HEK293 (cell line): ENCODE measurements at regions not wholly inside any gene's neighbourhood (a gene's known extent, or its start where the extent isn't known, plus 50 kb on each side); places are given as distances from the start of the nearest gene placed in this dataset.

ENCODE experiments used
- CTCF ChIA-PET: fragments of 350-600 bp; formaldehyde crosslinking; extraction: SDS; loops from one replicate; lab custom pipeline; 2021; ENCODE audit warnings: antibody characterized with exemption; lab: Yijun Ruan, JAX
- POLR2A ChIA-PET: fragments of 300-600 bp; formaldehyde crosslinking; extraction: SDS; loops from one replicate; lab custom pipeline; 2020; ENCODE audit warnings: antibody characterized with exemption, inconsistent platforms; lab: Yijun Ruan, JAX
- H3K27ac ChIP-seq: fragments of 200-500 bp; sonication (Bioruptor generic); 2 replicates; pipeline ENCODE4 v1.5.1; 2014; ENCODE audit warnings: low read depth, low read length, control low read depth, inconsistent platforms; ENCODE audit errors: extremely low read depth
- H3K36me3 ChIP-seq, 2 experiments: fragments of 200-500 bp in 1 of 2; sonication (Bioruptor generic) in 1 of 2; 1 replicate in 1 of 2; 2 replicates in 1 of 2; pipeline ENCODE4 v1.5.1; 2014 to 2017; ENCODE audit warnings: inconsistent platforms in 2 of 2, low read length in 2 of 2; ENCODE audit not compliant: control insufficient read depth in 2 of 2, insufficient read depth in 1 of 2
- H3K4me1 ChIP-seq: fragments of 200-500 bp; sonication (Bioruptor generic); 2 replicates; pipeline ENCODE4 v1.5.1; 2014; ENCODE audit warnings: mild to moderate bottlenecking, low read length, inconsistent platforms; ENCODE audit not compliant: control insufficient read depth, insufficient read depth
- H3K4me3 ChIP-seq: 2 replicates; pipeline ENCODE4 v1.5.1; 2011; ENCODE audit warnings: low read depth, mild to moderate bottlenecking, control low read depth, low read length, moderate library complexity
- H3K9me3 ChIP-seq: fragments of 200-500 bp; sonication (Bioruptor generic); 2 replicates; pipeline ENCODE4 v1.5.1; 2014; ENCODE audit warnings: low read depth, low read length, inconsistent platforms; ENCODE audit not compliant: control insufficient read depth, insufficient read depth
- EGR2 ChIP-seq: fragments of 450-650 bp; formaldehyde crosslinking; IDR thresholded peaks from 2 replicates; pipeline ENCODE4 v1.5.1; 2016; ENCODE audit warnings: low read depth, missing biosample characterization, missing genetic modification characterization
- WT1 ChIP-seq: fragments of 450-650 bp; formaldehyde crosslinking; IDR thresholded peaks from 2 replicates; pipeline ENCODE4 v1.5.1; 2016; ENCODE audit warnings: missing biosample characterization, missing genetic modification characterization
- YY2 ChIP-seq: fragments of 450-650 bp; formaldehyde crosslinking; IDR thresholded peaks from 2 replicates; pipeline ENCODE4 v1.5.1; 2016; ENCODE audit warnings: missing biosample characterization, missing genetic modification characterization
- ZBTB8A ChIP-seq: fragments of 450-650 bp; formaldehyde crosslinking; IDR thresholded peaks from 2 replicates; pipeline ENCODE4 v1.5.1; 2016; ENCODE audit warnings: missing biosample characterization, missing genetic modification characterization
- ZNF140 ChIP-seq: fragments of 450-650 bp; formaldehyde crosslinking; IDR thresholded peaks from 2 replicates; pipeline ENCODE4 v1.5.1; 2016; ENCODE audit warnings: missing biosample characterization, missing genetic modification characterization
- ZNF155 ChIP-seq: fragments of 450-650 bp; formaldehyde crosslinking; IDR thresholded peaks from 2 replicates; pipeline ENCODE4 v1.5.1; 2016; ENCODE audit warnings: missing biosample characterization, missing genetic modification characterization
- ZNF23 ChIP-seq: fragments of 450-650 bp; formaldehyde crosslinking; IDR thresholded peaks from 2 replicates; pipeline ENCODE4 v1.5.1; 2016; ENCODE audit warnings: missing biosample characterization, missing genetic modification characterization, borderline replicate concordance
- ZNF239 ChIP-seq: fragments of 450-650 bp; formaldehyde crosslinking; IDR thresholded peaks from 2 replicates; pipeline ENCODE4 v1.5.1; 2016; ENCODE audit warnings: missing biosample characterization, missing genetic modification characterization
- ZNF324 ChIP-seq: fragments of 450-650 bp; formaldehyde crosslinking; IDR thresholded peaks from 2 replicates; pipeline ENCODE4 v1.5.1; 2016; ENCODE audit warnings: missing biosample characterization, missing genetic modification characterization
- ZNF335 ChIP-seq: fragments of 450-650 bp; formaldehyde crosslinking; conservative IDR thresholded peaks from 2 replicates; pipeline ENCODE4 v1.5.1; 2016; ENCODE audit warnings: missing biosample characterization, missing genetic modification characterization
- ZNF37A ChIP-seq: fragments of 450-650 bp; IDR thresholded peaks from 2 replicates; pipeline ENCODE4 v1.5.1; 2018; ENCODE audit warnings: missing biosample characterization, missing genetic modification characterization
- ZNF404 ChIP-seq: fragments of 450-650 bp; formaldehyde crosslinking; IDR thresholded peaks from 2 replicates; pipeline ENCODE4 v1.5.1; 2017; ENCODE audit warnings: missing biosample characterization, missing genetic modification characterization
- ZNF426 ChIP-seq: fragments of 450-650 bp; formaldehyde crosslinking; IDR thresholded peaks from 2 replicates; pipeline ENCODE4 v1.5.1; 2017; ENCODE audit warnings: missing biosample characterization, missing genetic modification characterization, mild to moderate bottlenecking, inconsistent platforms, moderate library complexity
- ZNF623 ChIP-seq: fragments of 450-650 bp; formaldehyde crosslinking; IDR thresholded peaks from 2 replicates; pipeline ENCODE4 v1.5.1; 2016; ENCODE audit warnings: missing biosample characterization, missing genetic modification characterization
- ZNF791 ChIP-seq: fragments of 450-650 bp; formaldehyde crosslinking; IDR thresholded peaks from 2 replicates; pipeline ENCODE4 v1.5.1; 2016; ENCODE audit warnings: missing biosample characterization, missing genetic modification characterization
- ZSCAN23 ChIP-seq: fragments of 450-650 bp; formaldehyde crosslinking; IDR thresholded peaks from 2 replicates; pipeline ENCODE4 v1.5.1; 2016; ENCODE audit warnings: missing biosample characterization, missing genetic modification characterization
- TF ChIP-seq, protein P1 (sequence below): fragments of 450-650 bp; formaldehyde crosslinking; IDR thresholded peaks from 2 replicates; pipeline ENCODE4 v1.5.1; 2016; ENCODE audit warnings: missing biosample characterization, missing genetic modification characterization
- TF ChIP-seq, protein P2 (sequence below): fragments of 450-650 bp; formaldehyde crosslinking; conservative IDR thresholded peaks from 2 replicates; pipeline ENCODE4 v1.5.1; 2016; ENCODE audit warnings: low read depth, missing biosample characterization, missing genetic modification characterization
- TF ChIP-seq, protein P3 (sequence below): fragments of 450-650 bp; formaldehyde crosslinking; IDR thresholded peaks from 2 replicates; pipeline ENCODE4 v1.5.1; 2016; ENCODE audit warnings: missing biosample characterization, missing genetic modification characterization
- TF ChIP-seq, protein P4 (sequence below): fragments of 450-650 bp; formaldehyde crosslinking; IDR thresholded peaks from 2 replicates; pipeline ENCODE4 v1.5.1; 2016; ENCODE audit warnings: missing biosample characterization, missing genetic modification characterization
- TF ChIP-seq, protein P5 (sequence below): fragments of 450-650 bp; formaldehyde crosslinking; IDR thresholded peaks from 2 replicates; pipeline ENCODE4 v1.5.1; 2016; ENCODE audit warnings: missing biosample characterization, missing genetic modification characterization

DNA sequence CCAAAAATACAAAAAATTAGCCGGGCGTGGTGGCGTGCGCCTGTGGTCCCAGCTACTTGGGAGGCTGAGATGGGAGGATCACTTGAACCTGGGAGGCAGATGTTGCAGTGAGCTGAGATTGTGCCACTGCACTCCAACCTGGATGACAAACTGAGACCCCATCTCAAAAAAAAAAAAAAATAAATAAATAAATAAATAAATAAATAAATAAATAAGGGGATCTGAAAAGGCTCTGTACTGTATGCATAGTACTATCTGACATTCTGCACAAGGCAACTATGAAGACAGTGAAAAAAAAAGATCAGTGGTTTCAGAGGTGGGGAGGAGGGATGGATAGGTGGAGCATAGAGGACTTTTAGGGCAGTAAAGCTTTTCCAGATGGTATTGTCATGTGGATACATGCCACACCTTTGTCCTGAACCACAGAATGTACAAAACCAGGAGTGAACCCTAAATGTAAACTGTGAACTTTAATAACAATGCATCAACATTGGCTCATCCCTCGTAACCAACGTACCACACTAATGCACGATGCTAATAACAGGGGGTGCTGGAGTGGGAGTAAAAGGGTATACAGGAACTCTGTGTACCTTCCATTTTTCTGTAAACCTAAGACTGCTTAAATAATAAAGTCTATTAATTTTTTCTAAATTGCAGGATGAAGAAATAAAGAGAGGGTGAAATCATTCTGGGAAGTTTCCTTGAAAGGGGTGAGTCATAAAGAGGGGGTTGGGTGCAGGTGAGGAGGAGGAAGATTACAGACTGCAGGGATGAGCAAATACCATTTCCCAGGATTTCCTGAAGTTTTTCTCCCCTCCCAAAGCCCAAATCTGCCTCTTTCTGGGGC, 155.8 kb upstream of the SDK2 start (continued):
- TF ChIP-seq, protein P1, sequence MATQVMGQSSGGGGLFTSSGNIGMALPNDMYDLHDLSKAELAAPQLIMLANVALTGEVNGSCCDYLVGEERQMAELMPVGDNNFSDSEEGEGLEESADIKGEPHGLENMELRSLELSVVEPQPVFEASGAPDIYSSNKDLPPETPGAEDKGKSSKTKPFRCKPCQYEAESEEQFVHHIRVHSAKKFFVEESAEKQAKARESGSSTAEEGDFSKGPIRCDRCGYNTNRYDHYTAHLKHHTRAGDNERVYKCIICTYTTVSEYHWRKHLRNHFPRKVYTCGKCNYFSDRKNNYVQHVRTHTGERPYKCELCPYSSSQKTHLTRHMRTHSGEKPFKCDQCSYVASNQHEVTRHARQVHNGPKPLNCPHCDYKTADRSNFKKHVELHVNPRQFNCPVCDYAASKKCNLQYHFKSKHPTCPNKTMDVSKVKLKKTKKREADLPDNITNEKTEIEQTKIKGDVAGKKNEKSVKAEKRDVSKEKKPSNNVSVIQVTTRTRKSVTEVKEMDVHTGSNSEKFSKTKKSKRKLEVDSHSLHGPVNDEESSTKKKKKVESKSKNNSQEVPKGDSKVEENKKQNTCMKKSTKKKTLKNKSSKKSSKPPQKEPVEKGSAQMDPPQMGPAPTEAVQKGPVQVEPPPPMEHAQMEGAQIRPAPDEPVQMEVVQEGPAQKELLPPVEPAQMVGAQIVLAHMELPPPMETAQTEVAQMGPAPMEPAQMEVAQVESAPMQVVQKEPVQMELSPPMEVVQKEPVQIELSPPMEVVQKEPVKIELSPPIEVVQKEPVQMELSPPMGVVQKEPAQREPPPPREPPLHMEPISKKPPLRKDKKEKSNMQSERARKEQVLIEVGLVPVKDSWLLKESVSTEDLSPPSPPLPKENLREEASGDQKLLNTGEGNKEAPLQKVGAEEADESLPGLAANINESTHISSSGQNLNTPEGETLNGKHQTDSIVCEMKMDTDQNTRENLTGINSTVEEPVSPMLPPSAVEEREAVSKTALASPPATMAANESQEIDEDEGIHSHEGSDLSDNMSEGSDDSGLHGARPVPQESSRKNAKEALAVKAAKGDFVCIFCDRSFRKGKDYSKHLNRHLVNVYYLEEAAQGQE = 0 out of 2 replicates have a peak, but pooled peaks have one; percentile 31
- peak; percentile 62 for TF ChIP-seq ZNF623
- no peak for TF ChIP-seq ZNF155 (tag by site-specific recombination)
- 0 out of 2 replicates have a peak, but pooled peaks have one; percentile 24 for TF ChIP-seq ZNF791 (tag by site-specific recombination)
- TF ChIP-seq ZBTB8A (tag by site-specific recombination) = peak; percentile 62
- TF ChIP-seq ZNF239 (tag by site-specific recombination) = no peak
- TF ChIP-seq, protein P2, sequence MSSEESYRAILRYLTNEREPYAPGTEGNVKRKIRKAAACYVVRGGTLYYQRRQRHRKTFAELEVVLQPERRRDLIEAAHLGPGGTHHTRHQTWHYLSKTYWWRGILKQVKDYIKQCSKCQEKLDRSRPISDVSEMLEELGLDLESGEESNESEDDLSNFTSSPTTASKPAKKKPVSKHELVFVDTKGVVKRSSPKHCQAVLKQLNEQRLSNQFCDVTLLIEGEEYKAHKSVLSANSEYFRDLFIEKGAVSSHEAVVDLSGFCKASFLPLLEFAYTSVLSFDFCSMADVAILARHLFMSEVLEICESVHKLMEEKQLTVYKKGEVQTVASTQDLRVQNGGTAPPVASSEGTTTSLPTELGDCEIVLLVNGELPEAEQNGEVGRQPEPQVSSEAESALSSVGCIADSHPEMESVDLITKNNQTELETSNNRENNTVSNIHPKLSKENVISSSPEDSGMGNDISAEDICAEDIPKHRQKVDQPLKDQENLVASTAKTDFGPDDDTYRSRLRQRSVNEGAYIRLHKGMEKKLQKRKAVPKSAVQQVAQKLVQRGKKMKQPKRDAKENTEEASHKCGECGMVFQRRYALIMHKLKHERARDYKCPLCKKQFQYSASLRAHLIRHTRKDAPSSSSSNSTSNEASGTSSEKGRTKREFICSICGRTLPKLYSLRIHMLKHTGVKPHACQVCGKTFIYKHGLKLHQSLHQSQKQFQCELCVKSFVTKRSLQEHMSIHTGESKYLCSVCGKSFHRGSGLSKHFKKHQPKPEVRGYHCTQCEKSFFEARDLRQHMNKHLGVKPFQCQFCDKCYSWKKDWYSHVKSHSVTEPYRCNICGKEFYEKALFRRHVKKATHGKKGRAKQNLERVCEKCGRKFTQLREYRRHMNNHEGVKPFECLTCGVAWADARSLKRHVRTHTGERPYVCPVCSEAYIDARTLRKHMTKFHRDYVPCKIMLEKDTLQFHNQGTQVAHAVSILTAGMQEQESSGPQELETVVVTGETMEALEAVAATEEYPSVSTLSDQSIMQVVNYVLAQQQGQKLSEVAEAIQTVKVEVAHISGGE (tag by site-specific recombination) = peak; percentile 71
- peak; percentile 64 for TF ChIP-seq ZNF426 (tag by site-specific recombination)
- peak; percentile 54; the same call in 1 of the 2 replicates for TF ChIP-seq ZNF140

DNA sequence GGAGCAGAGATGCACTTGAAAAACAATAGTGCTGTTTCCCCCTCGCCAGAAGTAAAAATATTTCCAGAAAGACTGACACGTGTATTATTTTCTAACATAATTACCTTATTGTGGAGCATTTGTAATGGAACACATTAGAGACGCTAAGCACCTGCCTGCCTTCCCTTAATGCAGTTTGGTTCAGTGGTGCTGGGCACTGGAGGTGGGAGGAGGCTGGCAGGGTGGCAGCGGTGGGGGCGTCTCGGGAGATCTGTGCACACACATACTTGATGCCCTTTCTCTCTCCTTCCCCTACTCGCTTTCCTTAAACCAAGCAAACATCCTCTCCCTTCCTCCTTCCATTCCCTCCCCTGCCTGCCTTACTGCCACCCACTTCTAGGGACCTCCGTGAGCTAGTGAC, 156.6 kb upstream of the SDK2 start:
- CTCF ChIA-PET = no interaction called here
- no peak overlapping the region for H3K4me3 ChIP-seq
- H3K36me3 ChIP-seq = no peaks in the 10 kb centered on the region
- TF ChIP-seq ZNF324 (no peak), WT1 (tag by site-specific recombination) (no peak), ZNF404 (tag by site-specific recombination) (no peak), EGR2 (0 out of 2 replicates have a peak, but pooled peaks have one; percentile 10)
- H3K27ac ChIP-seq = no peak overlapping the region
- POLR2A ChIA-PET = no interaction called here
- 0 out of 2 replicates have a peak, but pooled peaks cover 2% of the 10 kb centered on the region for H3K4me1 ChIP-seq
- no peaks in the 10 kb centered on the region for H3K9me3 ChIP-seq

DNA sequence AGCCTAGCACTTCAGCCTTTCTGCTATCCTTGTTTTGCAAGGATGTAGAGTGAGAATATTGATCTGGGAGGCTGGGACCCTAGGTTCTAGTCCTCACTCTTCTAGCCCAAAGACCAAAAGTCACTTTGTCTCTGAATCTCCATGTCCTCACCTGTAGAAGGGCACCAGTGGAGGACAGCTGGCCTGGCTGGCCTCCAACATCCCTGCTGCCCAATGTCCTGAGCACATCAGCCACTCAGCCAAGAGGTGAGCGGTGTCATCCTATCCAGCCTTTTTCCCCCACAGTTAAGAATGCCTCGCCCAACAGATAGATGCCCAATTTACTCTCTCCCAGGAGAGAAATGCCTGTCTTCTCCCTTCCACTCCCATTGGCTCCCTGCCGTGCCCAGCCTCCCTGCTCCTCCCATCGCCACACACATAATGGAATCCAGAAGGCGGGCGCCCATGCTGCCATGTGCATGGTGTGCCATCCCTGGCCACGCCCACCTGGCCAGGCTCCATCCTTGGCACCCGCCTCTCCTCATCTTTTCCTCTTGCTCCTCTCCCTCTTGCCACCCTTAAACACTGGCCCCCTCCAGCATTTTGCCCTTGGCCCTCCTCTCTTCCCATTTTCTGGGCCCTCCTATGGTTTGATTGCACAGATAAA, 157.3 kb upstream of the SDK2 start:
- POLR2A ChIA-PET = no interaction called here
- Histone ChIP-seq H3K27ac (no peak overlapping the region), H3K4me3 (no peak overlapping the region), H3K4me1 (0 out of 2 replicates have a peak, but pooled peaks cover 2% of the 10 kb centered on the region), H3K36me3 (no peaks in the 10 kb centered on the region), H3K9me3 (no peaks in the 10 kb centered on the region)
- CTCF ChIA-PET = interaction anchor here (0.7 kb wide), 2 partner anchors 399 to 1164 kb away, joined by 3 read pairs; no protein-coding TSS in a partner anchor
- no peak for TF ChIP-seq YY2 (tag by site-specific recombination)
- TF ChIP-seq, protein P3, sequence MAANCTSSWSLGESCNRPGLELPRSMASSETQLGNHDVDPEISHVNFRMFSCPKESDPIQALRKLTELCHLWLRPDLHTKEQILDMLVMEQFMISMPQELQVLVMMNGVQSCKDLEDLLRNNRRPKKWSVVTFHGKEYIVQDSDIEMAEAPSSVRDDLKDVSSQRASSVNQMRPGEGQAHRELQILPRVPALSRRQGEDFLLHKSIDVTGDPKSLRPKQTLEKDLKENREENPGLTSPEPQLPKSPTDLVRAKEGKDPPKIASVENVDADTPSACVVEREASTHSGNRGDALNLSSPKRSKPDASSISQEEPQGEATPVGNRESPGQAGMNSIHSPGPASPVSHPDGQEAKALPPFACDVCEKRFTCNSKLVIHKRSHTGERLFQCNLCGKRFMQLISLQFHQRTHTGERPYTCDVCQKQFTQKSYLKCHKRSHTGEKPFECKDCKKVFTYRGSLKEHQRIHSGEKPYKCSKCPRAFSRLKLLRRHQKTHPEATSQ (tag by site-specific recombination) = no peak
- no peak for TF ChIP-seq ZSCAN23
- TF ChIP-seq ZNF335 (tag by site-specific recombination) = no peak
- TF ChIP-seq ZNF791 (tag by site-specific recombination) = no peak
- TF ChIP-seq, protein P4, sequence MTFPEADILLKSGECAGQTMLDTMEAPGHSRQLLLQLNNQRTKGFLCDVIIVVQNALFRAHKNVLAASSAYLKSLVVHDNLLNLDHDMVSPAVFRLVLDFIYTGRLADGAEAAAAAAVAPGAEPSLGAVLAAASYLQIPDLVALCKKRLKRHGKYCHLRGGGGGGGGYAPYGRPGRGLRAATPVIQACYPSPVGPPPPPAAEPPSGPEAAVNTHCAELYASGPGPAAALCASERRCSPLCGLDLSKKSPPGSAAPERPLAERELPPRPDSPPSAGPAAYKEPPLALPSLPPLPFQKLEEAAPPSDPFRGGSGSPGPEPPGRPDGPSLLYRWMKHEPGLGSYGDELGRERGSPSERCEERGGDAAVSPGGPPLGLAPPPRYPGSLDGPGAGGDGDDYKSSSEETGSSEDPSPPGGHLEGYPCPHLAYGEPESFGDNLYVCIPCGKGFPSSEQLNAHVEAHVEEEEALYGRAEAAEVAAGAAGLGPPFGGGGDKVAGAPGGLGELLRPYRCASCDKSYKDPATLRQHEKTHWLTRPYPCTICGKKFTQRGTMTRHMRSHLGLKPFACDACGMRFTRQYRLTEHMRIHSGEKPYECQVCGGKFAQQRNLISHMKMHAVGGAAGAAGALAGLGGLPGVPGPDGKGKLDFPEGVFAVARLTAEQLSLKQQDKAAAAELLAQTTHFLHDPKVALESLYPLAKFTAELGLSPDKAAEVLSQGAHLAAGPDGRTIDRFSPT = no peak
- TF ChIP-seq ZNF37A (tag by site-specific recombination) = no peak
- no peak for TF ChIP-seq ZNF23 (tag by site-specific recombination)
- TF ChIP-seq WT1 (tag by site-specific recombination) = no peak
- TF ChIP-seq ZNF404 (tag by site-specific recombination) = no peak
- TF ChIP-seq, protein P5, sequence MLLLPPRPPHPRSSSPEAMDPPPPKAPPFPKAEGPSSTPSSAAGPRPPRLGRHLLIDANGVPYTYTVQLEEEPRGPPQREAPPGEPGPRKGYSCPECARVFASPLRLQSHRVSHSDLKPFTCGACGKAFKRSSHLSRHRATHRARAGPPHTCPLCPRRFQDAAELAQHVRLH (tag by site-specific recombination) = no peak
